Stimulated activated CD4-positive, alpha-beta T cell treated with anti-CD3 and anti-CD28 coated beads, Interleukin-12 subunit alpha, Interleukin-12 subunit beta, amount 100 ng/mL, for 48 hours (primary cell): ENCODE measurements at regions not wholly inside any gene's neighbourhood (a gene's known extent, or its start where the extent isn't known, plus 50 kb on each side); places are given as distances from the start of the nearest gene placed in this dataset.
"Not testable (repeated sequence)": the region's sequence is repeated elsewhere in the genome, so short reads cannot be mapped to it uniquely, and the experiment has no call there.

Experiments used
- DNase-seq, 3 donors: peaks; one replicate each; pipeline ENCODE4 v3.0.0-alpha.2; 2020; ENCODE audit warnings: low read depth in 2 of 3, low spot score in 1 of 3

- no peak for DNase-seq
Observed at GRCh38 chr2:185475914-185476313, 262.7 kb upstream of the FSIP2 start.

DNA sequence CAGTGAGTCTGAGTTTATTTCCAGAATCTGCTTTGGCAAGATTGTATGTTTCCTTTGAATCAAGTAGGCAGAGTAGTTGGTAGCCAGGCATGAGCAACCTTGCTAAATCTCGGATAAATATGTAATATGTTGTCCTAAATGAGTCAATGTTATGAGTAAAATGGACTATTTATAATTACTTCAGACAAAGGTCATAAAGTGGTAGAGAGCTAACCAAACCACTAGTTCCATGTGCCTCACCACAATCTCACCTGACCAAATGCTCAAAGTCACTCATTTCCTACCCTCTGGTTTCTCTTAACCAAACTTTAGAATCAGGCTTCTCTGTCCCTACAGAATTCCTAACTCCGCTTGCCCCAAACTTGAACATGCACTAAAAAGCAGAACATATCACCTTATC lies 261.2 kb upstream of the FSIP2 start:
- DNase-seq = no peak

- DNase-seq = no peak
Observed at GRCh38 chr2:185484602-185485001, 254.0 kb upstream of the FSIP2 start.

- DNase-seq = no peak
Observed at GRCh38 chr2:185502351-185502750, 236.3 kb upstream of the FSIP2 start.

DNA sequence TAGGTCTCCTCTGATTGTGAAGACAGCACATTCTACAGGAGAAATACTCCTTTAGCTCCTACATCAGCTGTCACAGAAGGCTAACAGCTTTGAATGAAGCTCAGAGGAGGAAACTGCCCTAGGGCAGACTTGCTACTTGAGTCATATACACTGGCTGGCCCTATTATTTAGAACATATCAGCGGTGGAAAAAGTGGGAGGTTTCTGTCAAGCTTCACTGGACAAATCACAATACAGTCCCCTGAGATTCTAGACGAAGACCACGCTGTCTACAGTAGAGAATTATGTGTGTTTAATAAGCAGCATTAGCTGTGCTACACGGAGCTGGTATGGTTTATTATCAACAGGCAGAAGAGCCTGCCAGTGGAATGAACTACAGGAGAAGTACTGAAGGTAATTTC lies 230.9 kb upstream of the FSIP2 start:
- DNase-seq = no peak

- no peak for DNase-seq
Observed at GRCh38 chr2:185510060-185510459, 228.5 kb upstream of the FSIP2 start.

GRCh38 chr2:185511925-185512324 lies 226.7 kb upstream of the FSIP2 start:
- DNase-seq = no peak

- DNase-seq = no peak
Observed at GRCh38 chr2:185522472-185522871, 216.1 kb upstream of the FSIP2 start.

DNA sequence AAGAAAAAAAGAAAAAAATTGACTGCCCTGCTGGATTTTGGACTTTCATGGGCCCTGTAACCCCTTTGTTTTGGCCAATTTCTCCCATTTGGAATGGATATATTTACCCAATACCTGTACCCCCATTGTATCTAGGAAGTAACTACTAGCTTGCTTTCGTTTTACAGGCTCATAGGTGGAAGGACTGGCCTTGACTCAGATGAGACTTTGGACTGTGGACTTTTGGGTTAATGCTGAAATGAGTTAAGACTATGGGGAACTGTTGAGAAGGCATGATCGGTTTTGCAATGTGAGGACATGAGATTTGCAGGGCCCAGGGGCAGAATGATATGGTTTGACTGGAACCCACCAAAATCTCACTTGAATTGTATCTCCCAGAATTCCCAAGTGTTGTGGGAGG lies 214.4 kb upstream of the FSIP2 start:
- DNase-seq = not testable (repeated sequence)

DNA sequence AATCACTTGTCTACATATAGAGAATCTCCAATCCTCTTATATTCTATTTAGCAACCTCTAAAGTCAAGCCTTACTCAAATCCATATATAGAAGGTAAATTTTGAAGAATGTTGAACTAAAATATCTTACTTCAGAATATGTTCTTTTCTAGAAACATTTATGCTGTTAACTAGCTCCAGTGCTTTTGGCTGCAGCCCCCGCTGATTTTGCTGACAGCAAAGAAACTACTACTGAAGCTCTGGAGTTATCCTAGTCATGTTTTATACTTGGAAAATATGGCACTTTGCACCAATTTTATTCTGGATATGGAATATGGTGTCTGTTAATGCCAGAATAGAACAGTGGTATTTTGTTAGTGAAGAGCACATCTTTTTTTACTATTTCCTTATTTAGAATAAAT lies 212.4 kb upstream of the FSIP2 start:
- DNase-seq = no peak

DNA sequence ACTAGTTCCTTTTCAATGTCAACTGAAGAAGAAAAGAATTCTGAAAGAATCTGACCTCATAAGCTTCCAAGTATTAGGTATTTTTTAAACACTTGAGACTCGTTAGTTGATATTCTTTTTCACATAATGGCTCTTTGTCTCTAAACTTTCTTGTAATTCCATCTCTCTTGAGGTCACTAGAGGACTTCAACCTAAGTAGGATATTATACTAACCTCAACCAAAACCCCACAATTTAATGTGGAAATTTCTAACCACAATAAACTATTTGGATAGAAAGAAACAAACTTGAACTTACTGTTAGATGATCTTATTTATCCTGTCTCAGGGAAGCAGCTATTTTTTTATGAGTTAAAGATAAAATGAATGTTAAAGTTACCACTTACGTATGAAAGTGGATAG lies 206.9 kb upstream of the FSIP2 start:
- DNase-seq = no peak

DNA sequence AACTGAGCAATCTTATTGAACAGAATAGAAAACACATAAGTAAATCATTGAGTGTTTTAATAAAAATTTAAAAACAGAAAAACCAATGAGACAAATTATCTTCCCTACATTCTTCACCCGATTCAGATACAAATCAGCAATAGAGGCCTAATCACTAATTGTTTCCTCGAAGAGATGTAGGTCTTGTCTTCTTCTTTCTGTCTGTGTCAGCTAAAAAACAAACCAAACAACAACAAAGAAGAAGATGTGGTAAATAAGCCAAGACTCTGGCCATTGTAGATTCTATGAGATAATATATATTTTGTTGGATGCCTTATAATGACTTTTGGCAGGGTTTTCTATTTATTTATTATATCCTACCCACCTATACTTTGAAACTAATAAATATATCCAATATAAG lies 200.9 kb upstream of the FSIP2 start:
- no peak for DNase-seq

DNA sequence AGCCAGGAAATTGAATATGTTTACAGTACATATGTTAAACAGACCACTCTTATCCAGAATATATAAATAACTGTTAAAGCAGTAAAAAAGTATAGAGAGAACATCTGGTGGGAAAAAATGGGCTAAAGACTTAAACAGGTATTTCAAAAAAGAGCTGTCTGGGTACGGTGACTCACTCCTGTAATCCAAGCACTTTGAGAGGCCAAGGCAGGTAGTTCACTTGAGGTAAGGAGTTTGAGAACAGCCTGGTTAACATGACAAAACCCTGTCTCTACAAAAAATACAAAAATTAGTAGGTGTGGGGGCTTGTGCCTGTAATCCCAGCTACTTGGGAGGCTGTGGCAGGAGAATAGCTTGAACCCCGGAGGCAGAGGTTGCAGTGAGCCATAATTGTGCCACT lies 171.4 kb upstream of the FSIP2 start:
- no peak for DNase-seq

- DNase-seq = no peak
Observed at GRCh38 chr2:185567940-185568339, 170.7 kb upstream of the FSIP2 start.

DNA sequence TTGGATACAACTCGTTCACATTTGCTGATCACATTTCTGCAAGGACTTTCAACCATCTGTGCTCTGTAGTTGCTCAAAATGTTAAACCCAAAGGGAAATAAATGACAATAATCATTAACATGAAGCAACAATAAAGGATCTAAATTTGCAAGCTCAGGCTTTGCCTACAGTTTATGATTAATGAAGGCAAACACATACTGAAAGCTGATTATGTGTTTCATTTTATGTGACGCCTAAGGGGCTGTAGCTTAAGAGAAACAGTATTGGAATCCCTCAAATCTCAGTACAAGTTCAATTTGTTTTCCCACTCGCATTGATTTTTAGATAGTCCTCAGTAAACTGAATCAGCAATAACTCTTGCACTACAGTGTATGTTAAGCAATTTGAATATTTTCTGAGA lies 160.3 kb upstream of the FSIP2 start:
- DNase-seq = no peak

- DNase-seq = no peak
Observed at GRCh38 chr2:185583058-185583816, 155.4 kb upstream of the FSIP2 start.

- not testable (repeated sequence) for DNase-seq
Observed at GRCh38 chr2:185585165-185585564, 153.4 kb upstream of the FSIP2 start.

DNA sequence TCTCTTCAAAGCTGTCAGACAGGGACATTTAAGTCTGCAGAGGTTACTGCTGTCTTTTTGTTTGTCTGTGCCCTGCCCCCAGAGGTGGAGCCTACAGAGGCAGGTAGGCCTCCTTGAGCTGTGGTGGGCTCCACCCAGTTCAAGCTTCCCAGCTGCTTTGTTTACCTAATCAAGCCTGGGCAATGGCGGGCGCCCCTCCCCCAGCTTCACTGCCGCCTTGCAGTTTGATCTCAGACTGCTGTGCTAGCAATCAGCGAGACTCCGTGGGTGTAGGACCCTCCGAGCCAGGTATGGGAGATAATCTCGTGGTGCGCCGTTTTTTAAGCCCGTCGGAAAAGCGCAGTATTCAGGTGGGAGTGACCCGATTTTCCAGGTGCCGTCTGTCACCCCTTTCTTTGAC lies 147.3 kb upstream of the FSIP2 start:
- DNase-seq = not testable (repeated sequence)

DNA sequence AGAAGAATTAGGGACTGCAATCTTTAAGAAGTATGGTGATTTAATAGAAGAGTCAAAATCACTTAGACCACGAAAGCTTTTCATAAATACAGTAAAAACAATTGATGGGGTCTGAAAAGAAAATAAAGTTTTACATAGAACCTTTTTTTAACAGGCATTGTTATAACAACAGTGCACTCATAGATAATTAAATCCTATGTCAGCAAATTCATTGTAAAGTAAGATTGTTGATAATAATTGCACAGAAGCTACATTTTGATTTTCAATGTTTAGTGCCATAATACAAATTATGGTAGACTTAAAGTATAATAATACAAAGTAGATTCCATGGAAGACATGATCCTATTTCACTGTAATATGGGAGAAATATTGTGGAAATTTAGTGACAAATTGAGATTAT lies 130.7 kb upstream of the FSIP2 start:
- no peak for DNase-seq

DNA sequence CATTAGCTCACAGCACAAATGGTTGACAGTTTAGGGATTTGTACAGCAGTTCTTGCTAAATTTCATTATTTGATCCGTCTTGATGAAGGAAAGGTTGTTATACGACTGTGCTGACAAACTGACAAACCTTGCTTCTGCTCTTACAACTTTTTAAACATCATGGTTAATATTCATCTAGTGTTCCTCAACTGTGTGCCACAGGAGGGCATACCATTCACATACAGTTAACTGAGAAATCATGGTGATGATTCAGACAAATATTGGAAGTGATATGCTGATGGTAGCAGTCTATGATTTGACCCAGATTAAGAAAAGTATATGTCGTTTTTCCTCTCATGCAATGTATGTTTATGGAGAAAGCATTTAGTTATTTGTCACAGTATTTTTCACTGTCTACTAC lies 129.8 kb upstream of the FSIP2 start:
- no peak for DNase-seq

DNA sequence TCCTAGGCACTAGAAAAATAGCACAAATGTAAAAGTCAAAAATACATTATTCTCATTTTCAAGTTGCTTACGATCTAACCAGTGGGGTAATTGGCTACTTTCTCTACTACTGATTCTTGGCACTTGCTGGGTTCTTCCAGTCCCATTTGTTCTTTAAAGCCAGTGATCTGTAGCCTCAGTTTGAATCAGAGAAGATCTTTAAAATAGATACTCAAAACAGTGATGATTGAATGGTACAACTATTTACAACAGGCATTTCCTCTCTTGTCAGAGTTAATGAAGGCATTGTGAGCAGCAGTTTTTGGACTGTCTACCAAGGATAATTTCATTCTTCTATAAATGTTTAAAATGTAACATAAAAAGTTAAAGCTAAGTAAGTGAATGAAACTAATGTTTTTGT lies 128.3 kb upstream of the FSIP2 start:
- DNase-seq = no peak

DNA sequence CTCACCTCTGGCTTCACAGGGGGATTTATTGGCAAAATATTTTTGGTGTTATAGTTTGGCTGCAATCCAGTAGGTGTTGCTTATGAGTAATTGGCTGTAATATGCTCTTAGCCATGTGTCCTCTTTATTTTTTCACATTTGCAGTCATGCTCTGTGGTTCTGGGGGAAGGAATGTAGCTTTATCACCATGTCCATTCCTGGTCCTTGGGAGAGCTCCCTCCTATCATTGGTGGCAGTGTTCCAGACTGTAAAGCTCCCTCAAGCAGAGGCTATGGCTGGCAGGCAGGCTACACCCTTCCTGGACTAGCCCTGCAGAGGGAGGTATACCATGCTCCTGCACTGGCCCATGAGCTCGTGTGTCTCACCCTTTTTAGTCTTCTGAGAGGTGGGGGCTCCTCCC lies 120.0 kb upstream of the FSIP2 start:
- no peak for DNase-seq

- DNase-seq = no peak
Observed at GRCh38 chr2:185625604-185626003, 113.0 kb upstream of the FSIP2 start.
